ENCODE measurements at regions not wholly inside any gene's neighbourhood (a gene's known extent, or its start where the extent isn't known, plus 50 kb on each side); places are given as distances from the start of the nearest gene placed in this dataset.
A peak's percentile ranks its signal among the peaks of the same experiment; 100 is the strongest.

DNA sequence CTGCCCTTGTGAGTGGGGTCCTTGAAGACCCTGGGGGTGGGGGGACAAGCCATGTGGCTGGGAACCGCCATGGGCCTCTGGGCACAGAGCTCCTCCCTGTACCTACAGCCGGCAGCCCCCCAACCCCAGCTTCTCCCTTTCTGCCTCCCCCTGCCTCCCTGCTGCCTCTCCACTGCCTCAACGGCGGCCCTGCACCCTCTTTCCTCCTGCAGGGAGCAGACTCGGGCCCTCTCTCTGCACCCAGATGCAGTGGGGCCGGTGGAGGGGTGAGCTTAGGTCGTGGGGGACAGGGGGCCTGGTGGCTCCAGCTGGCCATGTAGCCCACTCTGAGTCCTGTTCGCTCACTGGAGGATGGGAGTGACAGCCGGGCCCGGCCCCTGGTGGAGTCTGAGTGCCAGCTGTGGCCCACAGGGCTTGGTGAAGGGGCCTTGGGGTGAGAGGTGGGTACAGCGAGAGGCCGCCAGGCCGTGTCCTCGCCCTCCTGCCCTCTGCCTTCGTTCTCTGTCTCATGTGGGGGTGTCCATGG, 139.3 kb upstream of the COL5A1 start:
- no peak for DNase-seq (ENCODE audit: low read depth in 2 of 2)

DNA sequence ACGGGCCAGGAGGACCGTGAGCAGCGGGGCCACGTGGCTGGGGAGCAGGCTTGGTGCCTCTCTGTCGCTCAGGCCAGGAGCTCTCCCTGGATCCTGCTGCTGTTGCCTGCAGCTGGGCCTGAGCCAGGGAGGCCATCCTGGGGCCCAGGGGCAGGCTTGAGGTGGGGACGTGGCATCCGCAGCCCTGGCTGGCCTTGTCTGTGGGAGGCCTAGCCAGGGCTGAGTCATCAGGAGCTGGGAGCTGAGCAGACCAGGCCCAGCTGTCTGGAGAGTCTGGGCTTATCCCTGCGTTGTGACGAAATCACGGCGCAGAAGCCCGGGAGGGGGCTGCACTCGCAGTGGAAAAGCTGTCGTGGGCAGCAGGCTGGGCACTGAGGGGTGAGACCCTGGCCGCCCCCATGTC, 138.8 kb upstream of the COL5A1 start:
- peak; percentile 11 to 79 for DNase-seq (ENCODE audit: low read depth in 2 of 2)

DNA sequence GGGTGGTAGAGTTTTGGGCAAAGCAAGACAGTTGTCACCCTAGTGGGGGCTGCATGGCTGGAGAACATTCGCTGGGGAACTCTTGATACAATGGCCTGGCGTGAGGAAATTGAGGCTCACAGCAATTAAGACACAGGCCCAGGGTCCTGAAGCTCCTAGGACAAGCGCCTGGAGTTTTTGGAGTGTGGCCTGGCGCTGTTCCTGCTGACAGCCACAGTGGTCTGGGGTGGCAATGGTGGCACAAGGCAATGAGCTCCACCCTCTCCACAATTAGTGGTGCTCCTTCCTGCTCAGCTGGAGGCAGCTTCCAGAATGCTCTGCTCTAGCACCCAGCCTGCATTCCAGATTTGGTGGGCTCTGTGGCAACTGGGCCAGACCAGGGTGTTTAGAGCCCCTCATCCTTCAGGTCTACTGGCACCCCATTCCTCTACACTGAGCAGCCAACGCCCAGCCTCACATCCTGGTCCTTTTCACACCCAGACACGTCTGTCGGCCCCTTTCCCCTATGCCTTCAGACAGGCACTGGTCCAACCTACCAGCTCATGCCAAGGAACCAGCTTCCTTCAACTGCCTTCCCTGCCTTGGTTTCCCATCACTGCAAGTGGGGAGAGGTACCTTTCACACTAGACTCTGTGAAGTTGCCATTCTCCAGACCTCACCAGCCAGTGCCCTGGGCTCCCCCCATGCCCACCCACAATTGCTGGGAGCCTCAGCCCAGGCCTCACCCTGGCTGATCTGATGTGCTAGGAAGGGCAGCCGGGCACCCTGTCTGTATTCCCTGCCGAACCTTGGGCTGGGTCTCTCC, 138.1 kb upstream of the COL5A1 start:
- no peak for DNase-seq (ENCODE audit: low read depth in 2 of 2)

DNA sequence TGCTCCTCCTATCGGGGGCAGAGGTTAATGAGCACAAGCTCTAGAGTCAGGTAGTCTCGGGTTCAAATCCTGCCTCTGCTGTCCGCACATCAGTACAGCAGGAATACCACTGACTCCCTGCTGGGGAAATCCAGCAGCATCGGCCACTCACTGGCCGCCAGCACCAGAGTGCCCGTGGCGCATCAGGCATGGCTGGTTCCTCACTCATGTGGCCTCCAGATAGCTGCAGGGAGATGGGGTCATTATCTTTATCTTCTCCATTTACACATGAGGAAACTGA, 137.6 kb upstream of the COL5A1 start:
- no peak for DNase-seq (ENCODE audit: low read depth in 2 of 2)

GRCh38 chr9:134505032-134505431, 136.6 kb upstream of the COL5A1 start:
- DNase-seq (ENCODE audit: low read depth in 2 of 2): no peak

DNA sequence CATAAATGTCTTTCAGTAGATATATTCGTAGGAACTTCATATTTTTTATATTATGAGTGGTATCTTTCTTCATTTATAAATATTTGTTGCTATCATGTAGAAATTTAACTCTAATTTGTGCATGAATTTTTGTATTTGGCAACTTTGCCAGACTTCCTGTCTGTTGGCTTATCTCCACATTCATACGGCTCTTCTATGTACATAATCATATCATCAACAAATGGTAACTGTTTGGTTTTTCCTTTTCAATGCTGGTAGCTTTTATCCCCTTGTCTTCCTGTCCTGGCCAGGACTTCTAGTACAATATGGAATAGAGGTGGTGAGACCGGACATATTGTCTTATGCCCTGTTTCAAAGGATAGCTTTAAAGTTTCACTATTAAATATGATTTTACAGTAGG, 132.3 kb upstream of the COL5A1 start:
- peak; percentile 7 to 55 for DNase-seq (ENCODE audit: low read depth in 2 of 2)

DNA sequence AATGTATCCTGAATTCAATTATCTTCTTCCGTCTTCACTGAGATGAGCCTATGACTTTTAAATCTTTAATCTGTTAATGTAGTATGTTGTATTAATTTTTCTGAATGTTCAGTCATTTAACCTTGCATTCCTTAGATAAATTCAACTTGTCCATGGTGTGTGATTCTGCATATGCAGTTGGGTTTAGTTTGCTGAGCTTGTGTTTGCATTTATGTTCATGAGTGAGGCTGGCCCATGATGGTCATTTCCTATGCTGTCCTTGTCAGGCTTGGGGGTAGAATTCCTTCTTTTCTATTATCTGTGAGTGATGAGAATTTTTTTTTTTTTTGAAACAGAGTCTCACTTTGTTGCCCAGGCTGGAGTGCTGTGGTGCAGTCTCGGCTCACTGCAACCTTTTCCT, 131.8 kb upstream of the COL5A1 start:
- DNase-seq (ENCODE audit: low read depth in 2 of 2): no peak

DNA sequence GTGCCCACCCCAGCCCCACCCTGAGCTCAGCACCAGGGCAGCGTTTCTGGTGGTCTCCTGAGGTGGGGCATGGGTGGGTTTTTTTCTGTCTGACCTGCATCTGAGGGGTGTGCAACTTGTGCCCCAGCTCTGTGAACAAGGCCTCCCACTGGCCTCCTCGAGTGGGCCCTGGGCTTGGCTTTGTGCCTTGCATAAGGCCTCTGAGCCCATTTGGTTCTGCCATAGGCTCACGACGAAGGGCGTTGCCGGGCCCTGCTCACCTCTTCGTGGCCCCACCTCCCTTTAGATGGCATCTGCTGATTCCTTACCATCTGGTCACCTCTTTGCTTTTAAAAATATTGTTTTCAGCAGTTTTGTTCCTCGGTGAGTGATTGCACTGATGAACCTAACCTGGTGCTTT, 127.1 kb upstream of the COL5A1 start:
- DNase-seq (ENCODE audit: low read depth in 2 of 2): no peak

DNA sequence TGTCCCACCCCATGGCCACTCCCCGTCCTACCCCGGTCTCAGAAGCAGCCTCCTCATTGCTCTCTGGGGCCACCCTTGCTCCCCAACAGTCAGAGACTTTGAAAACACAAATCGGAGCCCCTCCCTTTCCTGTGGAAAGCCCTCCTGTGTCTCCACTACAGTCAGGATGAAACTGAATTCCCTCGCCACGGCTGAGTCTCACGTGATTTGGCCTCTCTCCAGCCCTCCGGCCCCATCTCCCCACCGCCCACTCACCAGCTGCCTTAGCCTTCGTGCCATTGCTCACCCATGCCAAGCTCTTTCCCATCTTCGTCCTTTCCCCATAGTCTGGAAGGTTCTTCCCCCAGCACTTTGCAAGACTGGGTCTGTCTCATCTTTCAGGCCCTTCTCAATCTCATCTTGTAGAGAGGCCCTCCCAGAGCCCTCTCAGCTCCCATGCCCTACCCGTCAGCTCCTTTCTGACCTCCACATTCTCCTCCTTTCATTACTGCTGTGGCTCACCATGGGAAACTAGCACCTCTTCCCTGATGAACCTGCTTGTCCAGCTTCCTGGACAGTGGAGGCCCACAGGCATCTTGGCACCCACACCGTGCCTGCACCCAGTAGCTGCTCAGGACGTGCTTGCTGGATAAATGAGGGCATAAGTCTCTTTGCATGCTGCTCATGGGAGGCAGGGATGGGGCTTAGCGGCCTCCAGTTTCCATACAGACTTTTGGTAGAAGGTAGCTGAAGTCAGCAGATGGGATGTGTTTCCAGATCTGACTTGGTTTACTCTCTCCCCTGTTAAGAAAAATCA, 126.4 kb upstream of the COL5A1 start:
- no peak for DNase-seq (ENCODE audit: low read depth in 2 of 2)

DNA sequence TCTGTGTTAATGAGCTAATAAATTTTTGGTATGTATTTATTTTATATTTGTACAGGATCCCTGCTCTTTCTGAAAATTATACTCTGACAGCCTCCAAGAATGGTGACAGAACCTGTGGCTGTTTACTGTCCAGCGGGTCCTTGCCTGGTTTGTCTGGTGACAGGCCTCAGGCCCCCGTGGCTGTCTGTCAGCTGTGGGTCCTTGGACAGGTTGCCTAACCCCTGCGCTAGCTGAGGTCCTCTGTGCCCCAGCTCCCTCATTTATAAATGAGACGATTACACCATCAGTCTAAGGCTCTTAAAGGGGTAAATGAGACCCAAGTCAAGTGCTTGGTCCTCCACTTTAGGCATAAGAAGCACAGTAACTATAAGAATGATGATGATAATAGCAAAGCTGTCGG, 125.1 kb upstream of the COL5A1 start:
- DNase-seq (ENCODE audit: low read depth in 2 of 2): no peak

DNA sequence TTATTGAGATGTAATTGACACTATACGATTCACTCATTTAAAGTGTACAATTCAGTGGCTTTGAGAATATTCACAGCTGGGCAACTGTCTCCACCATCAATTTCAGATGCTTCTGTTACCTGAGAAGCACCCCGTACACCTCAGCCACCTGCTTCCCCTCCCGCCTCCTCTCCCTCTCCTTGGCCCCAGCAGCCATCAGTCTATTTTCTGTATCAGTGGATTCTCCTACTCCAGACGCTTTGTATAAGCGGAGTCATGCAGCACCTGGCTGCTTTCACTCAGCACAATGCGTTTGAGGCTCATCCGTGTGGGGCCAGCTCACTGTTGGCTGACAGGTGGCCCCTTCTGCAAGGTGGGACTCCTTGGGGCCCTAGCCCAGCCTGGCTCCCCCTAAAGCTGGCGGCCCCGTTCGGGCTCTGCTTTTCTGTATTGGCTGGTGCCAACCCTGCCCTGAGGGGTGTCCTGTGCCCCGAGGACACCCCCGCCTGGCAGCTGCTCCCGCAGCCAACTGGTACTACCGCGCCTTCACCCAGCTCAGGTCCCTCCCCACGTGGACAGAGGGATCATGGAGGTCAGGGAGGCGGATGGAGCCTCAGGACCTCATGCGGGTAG, 124.4 kb upstream of the COL5A1 start:
- DNase-seq (ENCODE audit: low read depth in 2 of 2): no peak

- DNase-seq (ENCODE audit: low read depth in 2 of 2): no peak
These were observed 123.5 kb upstream of the COL5A1 start for GRCh38 chr9:134518004-134518606.

GRCh38 chr9:134519375-134520070, 122.1 kb upstream of the COL5A1 start:
- no peak for DNase-seq (ENCODE audit: low read depth in 2 of 2)

- no peak for DNase-seq (ENCODE audit: low read depth in 2 of 2)
These were observed 119.6 kb upstream of the COL5A1 start for GRCh38 chr9:134521817-134522501.

DNA sequence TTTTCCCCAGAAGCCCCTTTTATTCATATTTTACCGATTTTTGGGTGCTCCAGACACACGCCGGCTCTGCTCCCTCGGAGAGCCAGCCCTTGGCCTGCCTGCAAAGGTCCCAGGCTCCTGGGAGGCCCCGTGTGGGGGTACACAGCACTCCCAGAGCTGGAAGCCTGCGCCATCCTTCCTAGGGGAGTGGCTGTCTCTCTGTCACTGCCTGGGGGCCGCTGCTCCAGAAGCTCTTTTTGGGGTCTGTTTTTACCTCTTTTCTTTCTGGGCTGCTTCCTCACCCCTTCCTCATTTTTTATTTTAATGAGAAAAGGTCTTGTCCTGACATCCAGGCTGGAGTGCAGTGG, 119.1 kb upstream of the COL5A1 start:
- no peak for DNase-seq (ENCODE audit: low read depth in 2 of 2)

- no peak for DNase-seq (ENCODE audit: low read depth in 2 of 2)
These were observed 118.6 kb upstream of the COL5A1 start for GRCh38 chr9:134522976-134523375.

DNA sequence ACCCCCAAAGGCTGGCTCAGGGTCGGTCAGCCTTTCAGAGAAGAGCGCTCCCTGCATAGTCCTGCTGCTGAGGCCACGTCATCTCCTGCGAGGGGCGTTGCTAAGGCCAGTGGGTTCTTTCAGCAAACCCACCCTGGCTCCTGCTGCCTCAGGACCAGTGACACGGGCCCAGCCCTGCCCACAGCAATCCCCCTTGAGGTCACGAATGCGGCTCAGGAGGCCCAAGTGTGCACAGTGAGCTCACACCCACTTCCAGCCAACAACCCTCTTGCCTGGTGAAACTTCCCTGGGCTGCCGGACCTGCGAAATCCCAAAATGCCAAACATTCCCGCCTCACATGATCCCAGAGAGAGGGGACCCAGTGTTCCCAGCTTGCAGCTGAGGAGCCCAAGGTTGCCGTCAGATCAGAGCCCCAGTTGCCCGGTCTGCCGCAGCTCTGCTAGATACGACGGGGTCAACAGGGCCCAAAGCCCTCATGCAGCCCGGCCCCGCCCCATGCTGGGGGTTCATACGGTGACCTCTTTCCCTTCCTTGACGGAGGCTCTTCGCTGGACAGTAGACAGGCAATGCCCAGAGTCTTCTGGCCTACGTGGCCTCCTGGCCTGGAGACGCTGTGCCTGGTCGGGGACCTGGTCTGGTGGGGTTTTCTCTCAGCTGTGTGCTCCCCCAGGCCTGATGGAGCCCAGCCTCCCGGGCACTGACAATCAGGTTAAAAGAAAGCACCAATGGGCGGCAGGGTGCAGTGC, 116.4 kb upstream of the COL5A1 start:
- DNase-seq (ENCODE audit: low read depth in 2 of 2): no peak

DNA sequence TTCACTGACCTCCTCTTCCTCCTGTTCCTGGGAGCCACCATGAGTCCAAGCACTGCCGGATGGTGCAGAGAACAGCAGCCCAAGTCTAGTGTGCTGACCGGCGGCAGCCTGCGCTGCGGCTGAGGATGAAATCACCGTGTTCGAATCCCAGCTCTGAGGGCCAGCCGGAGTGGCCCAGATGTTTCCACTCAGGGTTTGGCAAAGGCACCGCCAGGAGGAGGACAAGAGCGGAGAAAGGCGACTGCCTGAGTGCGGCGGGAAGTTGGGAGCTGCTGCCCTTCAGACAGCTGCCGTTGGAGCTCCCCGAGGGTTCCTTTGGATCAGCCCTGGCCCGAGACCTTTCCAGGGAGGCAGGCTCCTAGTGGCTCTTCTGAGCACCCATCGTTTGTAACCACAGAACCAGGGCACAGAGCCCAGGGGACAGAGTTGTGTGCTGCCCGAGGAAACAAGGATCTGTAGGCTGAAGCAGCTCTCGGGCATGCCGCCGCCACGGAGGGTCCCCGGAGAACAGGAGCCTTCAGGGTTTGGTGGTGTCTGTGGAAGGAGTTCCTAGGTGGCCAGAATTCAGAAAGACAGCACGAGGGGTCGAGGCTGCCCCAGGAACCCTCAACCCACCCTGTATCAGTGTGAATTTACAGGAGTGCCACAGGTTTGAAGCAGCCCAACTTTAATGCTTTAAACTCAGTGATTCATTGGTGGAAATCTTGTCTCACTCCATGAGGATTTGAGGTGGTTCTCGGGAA, 115.6 kb upstream of the COL5A1 start:
- no peak for DNase-seq (ENCODE audit: low read depth in 2 of 2)

GRCh38 chr9:134526584-134527477, 114.8 kb upstream of the COL5A1 start:
- DNase-seq (ENCODE audit: low read depth in 2 of 2): no peak
